ENCODE measurements at regions not wholly inside any gene's neighbourhood (a gene's known extent, or its start where the extent isn't known, plus 50 kb on each side); places are given as distances from the start of the nearest gene placed in this dataset.

DNA sequence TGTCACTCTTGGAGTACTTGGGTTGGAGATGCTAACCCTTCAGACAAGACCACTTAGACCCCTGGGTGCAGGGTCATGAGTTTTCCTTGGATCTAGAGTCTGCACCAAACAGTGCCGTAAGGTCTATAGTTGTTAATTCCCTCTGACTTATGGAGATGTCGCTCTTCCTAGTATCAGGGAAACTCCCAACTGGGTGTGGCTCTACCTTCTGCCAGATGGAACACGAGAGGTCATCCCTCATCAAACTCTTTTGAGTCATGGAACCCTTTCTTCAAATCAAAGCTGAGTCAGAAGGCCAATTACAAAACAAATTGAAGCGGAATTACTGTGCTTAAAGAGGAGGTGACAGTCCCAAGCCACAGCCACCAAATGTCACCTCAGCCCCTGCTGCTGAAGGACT, 514.9 kb upstream of the PROK2 start:
- no peak for TF ChIP-seq CTCF (IDR thresholded peaks at IDR 0.05; ENCODE audit: insufficient read depth, low read length, poor library complexity, severe bottlenecking)
- TF ChIP-seq EZH2phosphoT487 (conservative IDR thresholded peaks at IDR 0.05; ENCODE audit: low read length), result no peak

All from SU-DHL-6 (cell line).